ENCODE measurements at regions not wholly inside any gene's neighbourhood (a gene's known extent, or its start where the extent isn't known, plus 50 kb on each side); places are given as distances from the start of the nearest gene placed in this dataset.
"Not testable (repeated sequence)": the region's sequence is repeated elsewhere in the genome, so short reads cannot be mapped to it uniquely, and the experiment has no call there.

GRCh38 chr1:206280683-206281082 is 77.3 kb downstream of the SRGAP2 start:
- H4K20me1 ChIP-seq (replicated peaks in 1 of 2; ENCODE audit: control insufficient read depth in 1 of 2, insufficient read depth in 2 of 2, low read length in 2 of 2); H2BK12ac ChIP-seq (ENCODE audit: low read depth, low read length); H3K27ac ChIP-seq (ENCODE audit: low read depth, low read length); H2AK5ac ChIP-seq (ENCODE audit: low read depth, low read length); H3K23ac ChIP-seq (ENCODE audit: insufficient read length); H3K9ac ChIP-seq (replicated peaks in 1 of 4; ENCODE audit: extremely low read depth in 1 of 4, low read depth in 3 of 4, low read length in 3 of 4); H3K4me3 ChIP-seq (ENCODE audit: extremely low read depth in 1 of 4, insufficient read depth in 2 of 4, low read depth in 3 of 4, low read length in 4 of 4); H4K5ac ChIP-seq (ENCODE audit: insufficient read length, low read depth, low read length); H4K91ac ChIP-seq (replicated peaks; ENCODE audit: insufficient read length, low read length); H4K8ac ChIP-seq (ENCODE audit: extremely low read depth, insufficient read depth, low read length); H2AFZ ChIP-seq (ENCODE audit: low read length); CTCF ChIA-PET (ENCODE audit: partially characterized antibody); FAIRE-seq; H3K4me2 ChIP-seq (ENCODE audit: insufficient read depth in 1 of 2, low read depth in 2 of 2, low read length in 2 of 2); H3K56ac ChIP-seq (replicated peaks; ENCODE audit: insufficient read length, low read depth, low read length); POLR2A ChIA-PET (ENCODE audit: partially characterized antibody); H3K79me1 ChIP-seq (ENCODE audit: low read depth, low read length); H3K4me1 ChIP-seq (replicated peaks in 1 of 4; ENCODE audit: control insufficient read depth in 3 of 4, insufficient read depth in 4 of 4, low read length in 3 of 4); DNase-seq (ENCODE audit: low read depth in 1 of 2, low spot score in 2 of 2); H2BK5ac ChIP-seq (ENCODE audit: low read depth, low read length); H3K79me2 ChIP-seq (ENCODE audit: control insufficient read depth in 1 of 2, insufficient read depth in 2 of 2, low read length in 2 of 2); H3K23me2 ChIP-seq (ENCODE audit: low read depth, low read length); H3K9me3 ChIP-seq (ENCODE audit: insufficient read depth in 2 of 2, low read depth in 1 of 2, low read length in 1 of 2); H3K4ac ChIP-seq (replicated peaks; ENCODE audit: insufficient read length, low read depth, low read length); H2BK15ac ChIP-seq (ENCODE audit: low read length); H3K36me3 ChIP-seq (ENCODE audit: control insufficient read depth in 2 of 4, insufficient read depth in 4 of 4, low read length in 3 of 4); H3K18ac ChIP-seq (ENCODE audit: extremely low read depth, low read length); H2BK20ac ChIP-seq (ENCODE audit: low read length); H3K27me3 ChIP-seq (replicated peaks in 1 of 4; ENCODE audit: control insufficient read depth in 3 of 4, extremely low read depth in 1 of 4, insufficient read depth in 3 of 4, low read length in 3 of 4); H3K14ac ChIP-seq (ENCODE audit: insufficient read length); H2BK120ac ChIP-seq (replicated peaks; ENCODE audit: low read depth, low read length): not testable (repeated sequence)
- 82% methylated on average over 1 of the region's 3 CpGs; no CpG with 5 or more reads in 1 of the 2 experiments for WGBS, 2 experiments (ENCODE audit: extremely low coverage in 1 of 2, insufficient coverage in 1 of 2, insufficient read length in 1 of 2, insufficient replicate concordance in 2 of 2, low coverage in 1 of 2, low lambda C conversion rate in 2 of 2, missing lambda C conversion rate in 1 of 2)

GRCh38 chr1:206281912-206282654 is 78.7 kb downstream of the SRGAP2 start:
- H3K4me2 ChIP-seq (ENCODE audit: insufficient read depth in 1 of 2, low read depth in 2 of 2, low read length in 2 of 2); H3K9me3 ChIP-seq (ENCODE audit: insufficient read depth in 2 of 2, low read depth in 1 of 2, low read length in 1 of 2); H3K9ac ChIP-seq (replicated peaks in 1 of 4; ENCODE audit: extremely low read depth in 1 of 4, low read depth in 3 of 4, low read length in 3 of 4); H3K27me3 ChIP-seq (replicated peaks in 1 of 4; ENCODE audit: control insufficient read depth in 3 of 4, extremely low read depth in 1 of 4, insufficient read depth in 3 of 4, low read length in 3 of 4); H3K14ac ChIP-seq (ENCODE audit: insufficient read length); H3K18ac ChIP-seq (ENCODE audit: extremely low read depth, low read length); H3K4ac ChIP-seq (replicated peaks; ENCODE audit: insufficient read length, low read depth, low read length); H2AFZ ChIP-seq (ENCODE audit: low read length); H3K79me1 ChIP-seq (ENCODE audit: low read depth, low read length); DNase-seq (ENCODE audit: low read depth in 1 of 2, low spot score in 2 of 2); H2BK12ac ChIP-seq (ENCODE audit: low read depth, low read length); H3K36me3 ChIP-seq (ENCODE audit: control insufficient read depth in 2 of 4, insufficient read depth in 4 of 4, low read length in 3 of 4); H4K91ac ChIP-seq (replicated peaks; ENCODE audit: insufficient read length, low read length); H4K5ac ChIP-seq (ENCODE audit: insufficient read length, low read depth, low read length); H3K4me1 ChIP-seq (replicated peaks in 1 of 4; ENCODE audit: control insufficient read depth in 3 of 4, insufficient read depth in 4 of 4, low read length in 3 of 4); FAIRE-seq; H3K4me3 ChIP-seq (ENCODE audit: extremely low read depth in 1 of 4, insufficient read depth in 2 of 4, low read depth in 3 of 4, low read length in 4 of 4); H4K20me1 ChIP-seq (replicated peaks in 1 of 2; ENCODE audit: control insufficient read depth in 1 of 2, insufficient read depth in 2 of 2, low read length in 2 of 2); H3K79me2 ChIP-seq (ENCODE audit: control insufficient read depth in 1 of 2, insufficient read depth in 2 of 2, low read length in 2 of 2); H3K56ac ChIP-seq (replicated peaks; ENCODE audit: insufficient read length, low read depth, low read length); H2BK5ac ChIP-seq (ENCODE audit: low read depth, low read length); POLR2A ChIA-PET (ENCODE audit: partially characterized antibody); H4K8ac ChIP-seq (ENCODE audit: extremely low read depth, insufficient read depth, low read length); CTCF ChIA-PET (ENCODE audit: partially characterized antibody); H3K23me2 ChIP-seq (ENCODE audit: low read depth, low read length); H2BK15ac ChIP-seq (ENCODE audit: low read length); H3K23ac ChIP-seq (ENCODE audit: insufficient read length); H3K27ac ChIP-seq (ENCODE audit: low read depth, low read length); H2AK5ac ChIP-seq (ENCODE audit: low read depth, low read length); H2BK120ac ChIP-seq (replicated peaks; ENCODE audit: low read depth, low read length); H2BK20ac ChIP-seq (ENCODE audit: low read length): not testable (repeated sequence)
- no CpG with 5 or more reads among the region's 2 CpGs for WGBS, 2 experiments (ENCODE audit: extremely low coverage in 1 of 2, insufficient coverage in 1 of 2, insufficient read length in 1 of 2, insufficient replicate concordance in 2 of 2, low coverage in 1 of 2, low lambda C conversion rate in 2 of 2, missing lambda C conversion rate in 1 of 2)

All from H1 (cell line).